GM21737 (cell line): ENCODE measurements at regions not wholly inside any gene's neighbourhood (a gene's known extent, or its start where the extent isn't known, plus 50 kb on each side); places are given as distances from the start of the nearest gene placed in this dataset.
"Not testable (repeated sequence)": the region's sequence is repeated elsewhere in the genome, so short reads cannot be mapped to it uniquely, and the experiment has no call there.

Experiments
- ATAC-seq: cut with Tn5 transposase; IDR thresholded peaks from one replicate; pipeline ENCODE4 v1.9.1; 2021; ENCODE audit warnings: mild to moderate bottlenecking, moderate library complexity; ENCODE audit not compliant: unreplicated experiment

- no peak for ATAC-seq
Measured at GRCh38 chrX:124234348-124234747, 98.1 kb upstream of the TEX13D start.

DNA sequence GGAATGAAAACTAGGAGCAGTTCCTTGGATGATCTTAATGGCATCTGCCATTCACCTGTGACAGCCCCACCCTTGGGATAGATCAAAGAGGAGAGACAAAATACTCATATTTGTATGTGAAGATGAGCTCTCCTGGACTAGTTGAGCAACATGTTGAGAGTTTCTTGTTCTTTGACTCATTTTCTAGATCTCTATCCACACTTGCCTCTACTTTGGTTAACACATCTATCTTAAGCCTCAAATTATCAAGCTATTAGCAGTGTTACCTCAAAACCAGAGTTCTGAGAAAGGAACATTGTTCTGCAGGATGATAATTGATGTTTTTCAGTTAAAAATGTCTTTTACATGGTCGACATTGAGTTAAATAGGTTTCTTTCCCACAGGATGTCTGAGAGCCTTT is 94.2 kb upstream of the TEX13D start:
- ATAC-seq: no peak

DNA sequence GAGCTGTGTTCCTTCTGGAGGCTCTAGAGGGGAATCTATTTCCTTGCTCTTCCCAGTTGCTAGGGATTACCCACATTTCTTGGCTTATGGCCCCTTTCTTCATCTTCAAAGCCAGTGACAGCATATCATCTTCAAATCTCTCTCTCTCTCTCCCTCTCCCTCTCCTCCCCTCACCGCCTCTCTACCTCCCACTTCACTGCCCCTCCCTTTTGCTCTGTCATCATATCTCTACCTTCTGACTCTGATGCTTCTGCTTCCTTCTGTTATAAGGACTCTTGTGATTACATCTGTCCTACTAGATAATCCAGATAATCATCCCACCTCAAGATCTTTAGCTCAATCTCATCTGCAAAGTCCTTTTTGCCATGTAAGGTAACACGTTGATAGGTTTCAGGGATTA is 93.1 kb upstream of the TEX13D start:
- no peak for ATAC-seq

GRCh38 chrX:124239911-124240310 is 92.5 kb upstream of the TEX13D start:
- peak; percentile 76 for ATAC-seq

DNA sequence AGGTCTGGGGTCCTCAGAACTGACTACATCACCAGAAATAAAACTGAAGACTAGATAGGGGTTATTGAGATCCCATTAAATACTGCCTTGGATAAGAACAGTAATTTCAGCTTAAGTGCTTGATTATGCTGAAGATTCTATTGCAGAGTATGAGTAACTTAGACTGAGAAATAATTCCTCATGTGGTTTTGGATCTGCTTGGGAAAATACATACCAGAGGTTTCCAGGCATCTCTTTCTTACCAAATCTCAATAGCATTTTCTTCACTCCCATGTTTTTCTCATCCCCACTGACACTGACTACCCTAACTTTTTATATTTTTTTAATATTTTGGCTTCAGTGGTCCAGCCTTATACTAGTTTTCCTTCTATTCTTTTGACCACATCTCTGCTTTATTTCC is 92.0 kb upstream of the TEX13D start:
- ATAC-seq: no peak

- ATAC-seq: no peak
Measured at GRCh38 chrX:124242131-124242530, 90.3 kb upstream of the TEX13D start.

DNA sequence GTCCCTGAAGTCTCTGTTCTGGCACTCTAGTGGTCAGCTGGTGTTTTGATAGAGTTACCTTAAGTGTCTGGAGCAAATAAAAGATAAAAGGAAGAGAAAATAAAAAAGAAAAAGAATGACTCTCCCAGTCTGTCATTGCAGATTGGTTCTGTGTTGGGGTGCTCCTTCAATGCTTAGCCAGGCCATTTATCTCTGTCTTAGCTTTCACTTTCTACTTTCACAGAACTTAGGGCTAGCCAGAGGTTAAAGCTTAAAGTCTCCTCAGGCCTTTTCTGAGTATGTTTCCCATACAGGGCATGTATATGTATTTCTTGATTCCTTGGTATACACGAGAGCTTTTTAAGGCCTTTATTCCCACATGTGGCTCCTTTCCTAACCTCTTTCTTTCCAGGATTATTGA is 83.1 kb upstream of the TEX13D start:
- ATAC-seq: no peak

- ATAC-seq: no peak
Measured at GRCh38 chrX:124250835-124251437, 81.5 kb upstream of the TEX13D start.

DNA sequence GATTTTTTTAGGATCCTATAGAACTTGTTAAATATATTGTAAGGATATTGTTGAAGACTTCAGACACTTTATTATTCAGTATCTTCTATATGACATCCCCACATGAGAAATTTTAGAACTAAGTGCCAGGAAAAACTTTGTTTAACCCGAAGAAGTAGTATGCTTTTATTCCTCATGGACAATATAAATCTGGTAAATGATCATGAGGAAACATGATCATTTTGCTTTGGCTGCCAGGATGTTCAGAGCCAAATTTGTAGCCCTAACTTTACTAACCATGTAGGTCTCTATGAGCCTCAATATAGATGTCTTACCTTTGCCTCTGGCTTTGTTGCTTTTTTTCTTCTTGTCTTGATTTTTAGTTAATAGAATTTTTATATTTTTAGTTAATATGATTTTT is 77.8 kb upstream of the TEX13D start:
- no peak for ATAC-seq

- ATAC-seq: no peak
Measured at GRCh38 chrX:124256216-124256615, 76.2 kb upstream of the TEX13D start.

DNA sequence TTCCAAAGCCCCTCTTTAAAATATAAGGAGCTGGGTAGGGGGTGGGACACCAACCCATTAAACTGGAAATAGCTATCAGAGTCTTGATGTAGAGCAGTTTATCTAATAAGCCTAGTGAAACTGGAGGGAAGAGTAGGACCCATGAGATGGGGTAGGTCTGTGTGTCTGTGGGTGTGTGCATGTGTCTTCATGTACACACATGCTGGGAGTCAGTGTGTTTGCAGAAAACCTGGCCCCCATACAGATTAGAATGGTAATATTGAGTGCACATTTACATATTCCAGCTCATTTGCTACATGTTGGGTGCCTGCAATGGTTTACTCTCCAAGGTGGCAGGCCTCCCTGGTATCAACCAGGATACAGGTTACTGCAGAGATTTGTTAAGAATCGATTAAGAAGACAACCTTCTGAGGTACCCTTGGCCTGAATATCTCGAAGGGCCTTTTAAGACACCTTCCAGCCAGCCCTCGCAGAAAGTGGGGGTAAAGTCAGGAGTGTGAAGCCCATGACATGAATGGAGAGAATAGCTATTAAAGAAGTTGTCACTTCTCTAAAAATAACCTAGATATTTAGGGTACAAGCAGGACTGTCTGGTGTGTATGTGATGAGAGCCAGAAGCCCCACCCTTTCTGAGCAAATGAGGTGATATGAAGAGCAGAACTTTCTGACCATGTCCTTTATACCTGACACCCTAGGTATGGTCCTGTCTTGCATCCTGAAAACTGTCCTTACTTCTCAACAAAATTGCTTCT is 75.7 kb upstream of the TEX13D start:
- no peak for ATAC-seq

DNA sequence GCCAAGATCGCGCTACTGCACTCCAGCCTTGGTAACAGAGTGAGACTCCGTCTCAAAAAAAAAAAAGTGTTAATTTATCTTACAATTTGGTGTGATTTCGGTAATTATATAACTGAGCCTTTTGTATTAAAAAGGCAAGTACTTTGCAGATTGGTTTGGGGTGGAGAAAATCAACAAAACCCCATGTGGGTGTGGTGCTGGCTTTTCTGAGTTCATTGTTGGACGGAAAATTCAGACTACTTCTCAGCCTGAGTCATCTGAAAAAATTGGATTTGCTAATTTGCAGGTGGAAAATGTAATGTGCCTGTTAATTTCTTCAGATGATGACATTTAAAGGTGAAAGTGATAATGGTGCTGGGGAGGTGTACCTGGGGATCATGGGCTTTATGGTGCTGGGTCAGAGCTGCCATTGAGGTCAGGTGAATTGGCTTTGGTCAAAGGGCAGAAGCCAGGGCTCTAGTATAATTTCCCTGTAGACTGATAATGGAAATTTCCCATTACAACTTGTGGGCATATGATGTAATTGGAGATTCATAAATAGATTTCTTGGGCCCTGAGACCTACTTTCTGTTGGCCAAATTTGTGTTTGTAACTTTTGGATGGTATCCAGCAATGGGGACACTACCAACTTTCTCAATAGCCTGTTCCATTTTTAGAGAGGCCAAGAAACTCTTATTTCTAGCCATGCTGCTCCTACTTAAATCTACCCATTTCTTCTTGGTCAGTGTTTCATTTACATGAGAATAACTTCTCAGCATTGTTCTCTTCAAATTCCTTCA is 74.3 kb upstream of the TEX13D start:
- no peak for ATAC-seq

- no peak for ATAC-seq
Measured at GRCh38 chrX:124260845-124261244, 71.6 kb upstream of the TEX13D start.

- ATAC-seq: no peak
Measured at GRCh38 chrX:124263743-124264142, 68.7 kb upstream of the TEX13D start.

DNA sequence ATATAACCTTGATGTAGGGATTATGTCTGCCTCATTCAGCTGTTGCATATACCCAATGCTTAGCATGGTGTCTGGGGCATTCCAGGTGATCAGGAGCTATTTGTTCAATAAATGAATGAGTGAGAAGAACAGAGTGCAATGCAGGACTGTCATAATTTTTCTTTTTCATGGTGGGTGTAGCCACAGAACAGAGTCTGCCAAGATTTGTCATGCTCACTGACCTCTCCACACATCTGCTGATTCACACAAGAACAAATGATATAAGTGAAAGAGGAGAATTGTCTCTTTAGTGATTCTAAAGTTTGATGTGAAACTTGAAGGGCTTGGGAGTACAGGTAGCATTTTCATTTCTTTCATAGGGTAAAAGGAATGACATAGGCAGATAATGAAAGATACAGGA is 64.4 kb upstream of the TEX13D start:
- ATAC-seq: no peak

DNA sequence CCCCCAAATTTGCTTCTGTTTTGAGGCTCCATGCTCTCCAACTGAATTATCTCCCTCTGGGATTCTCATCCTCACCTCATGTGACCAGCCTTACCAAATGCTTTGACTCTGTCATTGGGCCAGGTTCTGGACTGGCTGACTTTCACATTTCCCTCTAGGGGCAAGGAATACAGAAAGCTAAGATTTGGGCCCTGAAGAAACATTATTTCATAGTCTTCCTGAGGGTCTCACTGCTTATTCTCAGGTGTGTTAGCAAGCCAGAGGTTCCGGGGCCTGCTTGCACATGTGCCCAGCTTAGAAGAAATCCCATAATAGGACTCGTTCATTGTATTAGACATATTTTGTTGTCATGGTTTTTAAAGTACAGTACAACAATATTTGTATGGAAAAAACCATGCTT is 62.6 kb upstream of the TEX13D start:
- ATAC-seq: no peak

DNA sequence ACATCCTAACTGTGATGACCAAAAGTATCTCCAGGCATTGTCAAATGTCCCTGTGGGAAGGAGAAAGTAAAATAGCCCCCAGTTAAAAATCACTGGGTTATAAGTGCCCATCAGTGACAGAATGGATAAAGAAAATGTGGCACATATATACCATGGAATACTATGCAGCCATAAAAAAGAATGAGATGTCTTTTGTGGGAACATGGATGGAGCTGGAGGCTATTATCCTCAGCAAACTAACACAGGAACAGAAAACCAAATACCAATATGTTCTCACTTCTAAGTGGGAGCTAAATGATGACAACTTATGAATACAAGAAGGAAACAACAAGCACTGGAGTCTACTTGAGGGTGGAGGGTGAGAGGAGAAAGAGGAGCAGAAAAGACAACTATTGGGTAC is 60.9 kb upstream of the TEX13D start:
- not testable (repeated sequence) for ATAC-seq

- no peak for ATAC-seq
Measured at GRCh38 chrX:124272370-124272982, 60.0 kb upstream of the TEX13D start.

GRCh38 chrX:124274438-124275181 is 57.9 kb upstream of the TEX13D start:
- no peak for ATAC-seq

DNA sequence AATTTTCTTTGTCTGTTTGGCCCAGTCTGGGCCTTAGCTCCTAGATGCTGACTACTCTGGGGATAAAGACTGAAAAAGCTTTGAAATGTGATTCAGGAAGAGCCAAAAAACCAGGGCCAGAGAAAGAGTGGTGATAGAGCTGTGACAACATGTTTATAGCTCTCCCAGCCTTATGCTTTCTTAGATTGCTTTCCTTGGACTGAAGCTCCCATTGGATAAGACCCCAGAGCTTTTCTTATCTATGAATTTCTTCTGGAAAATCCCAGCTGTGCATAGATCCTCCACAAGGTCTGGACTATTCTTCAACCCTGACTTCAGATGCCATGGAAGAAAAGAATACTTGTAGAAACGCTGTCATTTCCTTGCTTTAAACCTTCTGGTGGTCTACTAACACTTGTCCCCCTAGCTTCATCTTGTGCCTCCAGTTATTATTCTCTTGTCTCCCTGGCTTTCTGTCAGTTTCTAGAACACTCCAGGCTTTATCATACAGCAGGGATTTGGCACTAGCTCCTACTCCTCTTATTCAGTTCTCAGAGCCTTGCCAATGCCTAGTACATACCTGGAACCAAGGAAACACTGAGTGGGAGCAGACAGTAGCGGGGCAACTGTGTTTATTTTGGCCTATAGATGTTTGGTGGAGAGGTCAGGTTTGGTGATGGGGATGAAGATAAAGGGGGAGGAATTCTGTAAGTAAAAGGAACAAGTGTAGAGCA is 57.1 kb upstream of the TEX13D start:
- ATAC-seq: no peak
